PC-3 (cell line): ENCODE measurements at regions not wholly inside any gene's neighbourhood (a gene's known extent, or its start where the extent isn't known, plus 50 kb on each side); places are given as distances from the start of the nearest gene placed in this dataset.

ENCODE experiments used
- EZH2 ChIP-seq: fragments of 300-600 bp; sonication (generic); IDR thresholded peaks from one replicate; pipeline ENCODE4 v1.6.1; 2017; ENCODE audit warnings: antibody characterized with exemption, mild to moderate bottlenecking, low read length; ENCODE audit not compliant: unreplicated experiment
- EZH2phosphoT487 ChIP-seq: fragments of 300-600 bp; sonication (generic); IDR thresholded peaks from 2 replicates; pipeline ENCODE4 v1.6.1; 2018; ENCODE audit warnings: mild to moderate bottlenecking, antibody characterized with exemption, low read length, borderline replicate concordance
- TF ChIP-seq, protein P1 (sequence below): fragments of 300-600 bp; sonication (generic); conservative IDR thresholded peaks from 2 replicates; pipeline ENCODE4 v1.5.1; 2017; ENCODE audit warnings: antibody characterized with exemption, low read depth, mild to moderate bottlenecking, low read length

DNA sequence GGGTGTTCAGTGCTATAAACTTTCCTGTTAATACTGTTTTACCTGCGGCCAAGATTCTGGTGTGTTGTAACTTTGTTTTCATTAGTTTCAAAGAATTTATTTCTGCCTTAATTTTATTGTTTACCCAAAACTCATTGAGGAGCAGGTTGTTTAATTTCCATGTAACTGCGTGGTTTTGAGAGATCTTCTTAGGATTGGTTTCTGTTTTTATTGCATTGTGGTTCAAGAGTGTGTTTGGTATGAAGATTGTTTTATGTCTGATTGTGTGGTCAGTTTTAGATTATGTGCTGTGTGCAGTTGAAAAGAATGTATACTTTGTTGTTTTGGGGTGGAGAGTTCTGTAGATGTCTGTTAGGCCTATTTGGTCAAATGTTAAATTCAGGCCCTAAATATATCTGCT, 133.5 kb upstream of the GALNT15 start:
- TF ChIP-seq, protein P1, sequence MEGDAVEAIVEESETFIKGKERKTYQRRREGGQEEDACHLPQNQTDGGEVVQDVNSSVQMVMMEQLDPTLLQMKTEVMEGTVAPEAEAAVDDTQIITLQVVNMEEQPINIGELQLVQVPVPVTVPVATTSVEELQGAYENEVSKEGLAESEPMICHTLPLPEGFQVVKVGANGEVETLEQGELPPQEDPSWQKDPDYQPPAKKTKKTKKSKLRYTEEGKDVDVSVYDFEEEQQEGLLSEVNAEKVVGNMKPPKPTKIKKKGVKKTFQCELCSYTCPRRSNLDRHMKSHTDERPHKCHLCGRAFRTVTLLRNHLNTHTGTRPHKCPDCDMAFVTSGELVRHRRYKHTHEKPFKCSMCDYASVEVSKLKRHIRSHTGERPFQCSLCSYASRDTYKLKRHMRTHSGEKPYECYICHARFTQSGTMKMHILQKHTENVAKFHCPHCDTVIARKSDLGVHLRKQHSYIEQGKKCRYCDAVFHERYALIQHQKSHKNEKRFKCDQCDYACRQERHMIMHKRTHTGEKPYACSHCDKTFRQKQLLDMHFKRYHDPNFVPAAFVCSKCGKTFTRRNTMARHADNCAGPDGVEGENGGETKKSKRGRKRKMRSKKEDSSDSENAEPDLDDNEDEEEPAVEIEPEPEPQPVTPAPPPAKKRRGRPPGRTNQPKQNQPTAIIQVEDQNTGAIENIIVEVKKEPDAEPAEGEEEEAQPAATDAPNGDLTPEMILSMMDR: no peak
- TF ChIP-seq EZH2 (no peak), EZH2phosphoT487 (no peak)
